ENCODE measurements at regions not wholly inside any gene's neighbourhood (a gene's known extent, or its start where the extent isn't known, plus 50 kb on each side); places are given as distances from the start of the nearest gene placed in this dataset.
"Not testable (repeated sequence)": the region's sequence is repeated elsewhere in the genome, so short reads cannot be mapped to it uniquely, and the experiment has no call there.

GRCh38 chrX:144188489-144188888 is 304.6 kb downstream of the UBE2NL start:
- intact Hi-C loops (cut with DNase I); ATAC-seq; H3K27ac ChIP-seq; H3K4me3 ChIP-seq; H3K4me1 ChIP-seq; H3K36me3 ChIP-seq; DNase-seq; H3K27me3 ChIP-seq; H3K9me3 ChIP-seq: not testable (repeated sequence)

GRCh38 chrX:144197057-144197456 is 313.2 kb downstream of the UBE2NL start:
- H3K27me3 ChIP-seq; H3K36me3 ChIP-seq; H3K4me1 ChIP-seq; H3K27ac ChIP-seq; H3K9me3 ChIP-seq; DNase-seq; H3K4me3 ChIP-seq; ATAC-seq; intact Hi-C loops (cut with DNase I): not testable (repeated sequence)

- H3K9me3 ChIP-seq; ATAC-seq; H3K4me3 ChIP-seq; H3K36me3 ChIP-seq; H3K27me3 ChIP-seq; H3K4me1 ChIP-seq; intact Hi-C loops (cut with DNase I); H3K27ac ChIP-seq; DNase-seq: not testable (repeated sequence)
These were observed 318.9 kb downstream of the UBE2NL start for GRCh38 chrX:144202726-144203125.

- ATAC-seq; intact Hi-C loops (cut with DNase I); H3K4me1 ChIP-seq; H3K27ac ChIP-seq; H3K27me3 ChIP-seq; H3K4me3 ChIP-seq; DNase-seq; H3K36me3 ChIP-seq; H3K9me3 ChIP-seq: not testable (repeated sequence)
These were observed 324.6 kb downstream of the UBE2NL start for GRCh38 chrX:144208360-144209024.

GRCh38 chrX:144214651-144215050 is 330.8 kb downstream of the UBE2NL start:
- Histone ChIP-seq H3K36me3 (no peaks in the 10 kb centered on the region), H3K27me3 (no peaks in the 10 kb centered on the region), H3K4me3 (no peak overlapping the region), H3K4me1 (no peaks in the 10 kb centered on the region), H3K9me3 (no peaks in the 10 kb centered on the region), H3K27ac (no peak overlapping the region)
- intact Hi-C loops (cut with DNase I), result no loop called here
- ATAC-seq, result no peak
- no peak for TF ChIP-seq CTCF (IDR thresholded peaks at IDR 0.05)
- DNase-seq, result no peak

- H3K9me3 ChIP-seq, result no peaks in the 10 kb centered on the region
- no peak for TF ChIP-seq CTCF (IDR thresholded peaks at IDR 0.05)
- no peaks in the 10 kb centered on the region for H3K4me1 ChIP-seq
- no peak overlapping the region for H3K4me3 ChIP-seq
- H3K27ac ChIP-seq, result no peak overlapping the region
- no peaks in the 10 kb centered on the region for H3K27me3 ChIP-seq
- intact Hi-C loops (cut with DNase I), result no loop called here
- peak; percentile 86 for ATAC-seq
- H3K36me3 ChIP-seq, result no peaks in the 10 kb centered on the region
- peak in 2 of 4 donors; percentile 21 to 35 for DNase-seq
These were observed 335.2 kb downstream of the UBE2NL start for GRCh38 chrX:144219035-144219434.

- H3K36me3 ChIP-seq; H3K4me3 ChIP-seq; H3K27me3 ChIP-seq; H3K9me3 ChIP-seq; ATAC-seq; H3K27ac ChIP-seq; intact Hi-C loops (cut with DNase I); H3K4me1 ChIP-seq: not testable (repeated sequence)
- DNase-seq, result peak in 1 of 4 donors; percentile 22
These were observed 347.4 kb downstream of the UBE2NL start for GRCh38 chrX:144231116-144231785.

GRCh38 chrX:144253356-144253755 is 369.5 kb downstream of the UBE2NL start:
- intact Hi-C loops (cut with DNase I), result no loop called here
- Histone ChIP-seq H3K36me3 (no peaks in the 10 kb centered on the region), H3K9me3 (no peaks in the 10 kb centered on the region), H3K4me1 (no peaks in the 10 kb centered on the region), H3K27ac (no peak overlapping the region), H3K4me3 (no peak overlapping the region), H3K27me3 (no peaks in the 10 kb centered on the region)
- no peak for DNase-seq
- no peak for ATAC-seq
- no peak for TF ChIP-seq CTCF (IDR thresholded peaks at IDR 0.05)
